D721Med (cell line): ENCODE measurements at regions not wholly inside any gene's neighbourhood (a gene's known extent, or its start where the extent isn't known, plus 50 kb on each side); places are given as distances from the start of the nearest gene placed in this dataset.

Experiments used
- DNase-seq: peaks from one replicate; pipeline ENCODE4 v3.0.0; 2011; ENCODE audit warnings: low spot score; ENCODE audit not compliant: insufficient read length
- FAIRE-seq: peaks from 2 replicates; lab custom pipeline; 2011; peaks lifted over from hg19 to GRCh38; lab: Jason Lieb, UNC
- TF ChIP-seq, protein P1 (sequence below): IDR thresholded peaks from 2 replicates; pipeline ENCODE4 v1.5.1; 2012; ENCODE audit warnings: mild to moderate bottlenecking, control low read depth; ENCODE audit not compliant: insufficient read depth; ENCODE audit errors: missing control alignments

- FAIRE-seq (no peak), DNase-seq (no peak)
- TF ChIP-seq, protein P1, sequence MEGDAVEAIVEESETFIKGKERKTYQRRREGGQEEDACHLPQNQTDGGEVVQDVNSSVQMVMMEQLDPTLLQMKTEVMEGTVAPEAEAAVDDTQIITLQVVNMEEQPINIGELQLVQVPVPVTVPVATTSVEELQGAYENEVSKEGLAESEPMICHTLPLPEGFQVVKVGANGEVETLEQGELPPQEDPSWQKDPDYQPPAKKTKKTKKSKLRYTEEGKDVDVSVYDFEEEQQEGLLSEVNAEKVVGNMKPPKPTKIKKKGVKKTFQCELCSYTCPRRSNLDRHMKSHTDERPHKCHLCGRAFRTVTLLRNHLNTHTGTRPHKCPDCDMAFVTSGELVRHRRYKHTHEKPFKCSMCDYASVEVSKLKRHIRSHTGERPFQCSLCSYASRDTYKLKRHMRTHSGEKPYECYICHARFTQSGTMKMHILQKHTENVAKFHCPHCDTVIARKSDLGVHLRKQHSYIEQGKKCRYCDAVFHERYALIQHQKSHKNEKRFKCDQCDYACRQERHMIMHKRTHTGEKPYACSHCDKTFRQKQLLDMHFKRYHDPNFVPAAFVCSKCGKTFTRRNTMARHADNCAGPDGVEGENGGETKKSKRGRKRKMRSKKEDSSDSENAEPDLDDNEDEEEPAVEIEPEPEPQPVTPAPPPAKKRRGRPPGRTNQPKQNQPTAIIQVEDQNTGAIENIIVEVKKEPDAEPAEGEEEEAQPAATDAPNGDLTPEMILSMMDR = no peak
Observed at GRCh38 chr5:143715616-143716015, 96.3 kb upstream of the HMHB1 start.

GRCh38 chr5:143714629-143715028, 97.3 kb upstream of the HMHB1 start:
- FAIRE-seq = no peak
- no peak for DNase-seq
- TF ChIP-seq, protein P1 = no peak

- DNase-seq (no peak), FAIRE-seq (peak; percentile 6)
- TF ChIP-seq, protein P1 = no peak
Observed at GRCh38 chr5:143713047-143714003, 98.6 kb upstream of the HMHB1 start.

DNA sequence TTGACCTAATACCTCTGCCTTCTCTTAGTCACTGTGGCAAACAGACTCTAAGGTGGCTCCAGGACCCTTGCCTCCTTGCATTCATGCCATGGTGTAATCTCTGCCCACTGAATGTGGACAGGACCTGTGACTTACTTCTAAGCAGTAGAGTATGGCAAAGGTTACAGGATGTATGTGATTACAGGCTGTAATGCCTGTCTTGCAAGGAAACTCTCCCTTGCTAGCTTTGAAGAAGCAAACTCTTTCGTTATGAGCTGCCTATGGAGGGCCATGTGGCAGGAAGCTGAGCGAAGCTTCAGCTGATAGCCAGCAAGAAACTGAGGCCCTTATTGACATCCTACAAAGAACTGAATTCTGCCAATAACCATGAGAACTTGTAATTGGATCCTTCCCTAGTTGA, 103.3 kb upstream of the HMHB1 start:
- no peak for DNase-seq
- TF ChIP-seq, protein P1 = no peak
- no peak for FAIRE-seq

GRCh38 chr5:143707806-143708205, 104.2 kb upstream of the HMHB1 start:
- DNase-seq = no peak
- TF ChIP-seq, protein P1 = no peak
- FAIRE-seq = no peak

- DNase-seq (no peak), FAIRE-seq (no peak)
- TF ChIP-seq, protein P1 = no peak
Observed at GRCh38 chr5:143705381-143705780, 106.6 kb upstream of the HMHB1 start.

GRCh38 chr5:143703659-143704058, 108.3 kb upstream of the HMHB1 start:
- FAIRE-seq = no peak
- no peak for DNase-seq
- TF ChIP-seq, protein P1 = no peak
